Esophagus squamous epithelium (tissue), 5 donors: ENCODE measurements at regions not wholly inside any gene's neighbourhood (a gene's known extent, or its start where the extent isn't known, plus 50 kb on each side); places are given as distances from the start of the nearest gene placed in this dataset.
"Not testable (repeated sequence)": the region's sequence is repeated elsewhere in the genome, so short reads cannot be mapped to it uniquely, and the experiment has no call there.

Source experiments
- DNase-seq: peaks from one replicate; lab custom pipeline; 2025; lab: John Stamatoyannopoulos, UW
- H3K27ac ChIP-seq, 4 donors: fragments of 200-600 bp; sonication (generic); one replicate each; pipeline ENCODE4 v1.5.1; 2016 to 2019; ENCODE audit warnings: mild to moderate bottlenecking in 1 of 4
- H3K27me3 ChIP-seq, 4 donors: fragments of 200-600 bp; sonication (generic); 1 replicate in 3 of 4; 2 replicates in 1 of 4; pipeline versions ENCODE4 v1.5.1 to v1.6.0; 2017 to 2021; ENCODE audit warnings: antibody characterized with exemption in 1 of 4
- H3K36me3 ChIP-seq, 3 donors: fragments of 200-600 bp; sonication (generic); one replicate each; pipeline ENCODE4 v1.5.1; 2016 to 2019
- H3K4me1 ChIP-seq, 3 donors: fragments of 200-600 bp; sonication (generic); one replicate each; pipeline ENCODE4 v1.5.1; 2017 to 2019
- H3K4me3 ChIP-seq, 4 donors: fragments of 200-600 bp; sonication (generic); 1 replicate in 3 of 4; 2 replicates in 1 of 4; pipeline ENCODE4 v1.5.1; 2016 to 2019; ENCODE audit warnings: mild to moderate bottlenecking in 2 of 4, moderate library complexity in 1 of 4
- H3K9me3 ChIP-seq, 3 donors: fragments of 200-600 bp; sonication (generic); one replicate each; pipeline ENCODE4 v1.5.1; 2016 to 2019
- CTCF ChIP-seq, 6 experiments: fragments of 450-650 bp in 4 of 6; fragments of 200-600 bp in 2 of 6; sonication (generic) in 2 of 6; IDR thresholded peaks; one replicate each; pipeline ENCODE4 v1.5.1; 2016 to 2019; ENCODE audit warnings: antibody characterized with exemption in 6 of 6, mild to moderate bottlenecking in 4 of 6, moderate library complexity in 4 of 6
- POLR2A ChIP-seq, 4 donors: fragments of 450-650 bp; IDR thresholded peaks; one replicate each; pipeline ENCODE4 v1.6.1; 2017; ENCODE audit warnings: antibody characterized with exemption in 4 of 4, mild to moderate bottlenecking in 4 of 4, moderate library complexity in 3 of 4
- WGBS, 2 donors: methylation state at CpG; one replicate each; pipeline ENCODE4 v1.1.5; 2018; 5-methylcytosine and 5-hydroxymethylcytosine counted together
- intact Hi-C: fragments of 100-400 bp; cut with DNase I; formaldehyde crosslinking; loops from one replicate; pipeline ENCODE4 v1.15.0; 2022
- donor health status: DM: yes; HTN: yes; CAD: no.

GRCh38 chr5:28632607-28633006 lies 1594.2 kb upstream of the CDH9 start:
- WGBS, 2 donors, result 70 to 72% methylated on average over 8 to 9 of the region's 9 CpGs
- Histone ChIP-seq H3K4me1 (no peaks in the 10 kb centered on the region), H3K4me3 (no peak overlapping the region), H3K27ac (no peak overlapping the region), H3K36me3 (no peaks in the 10 kb centered on the region), H3K9me3 (no peaks in the 10 kb centered on the region), H3K27me3 (no peaks in the 10 kb centered on the region)
- intact Hi-C loops, result no loop called here
- no peak for DNase-seq
- TF ChIP-seq CTCF (IDR thresholded peaks at IDR 0.05), result no peak
- no peak for TF ChIP-seq POLR2A (IDR thresholded peaks at IDR 0.05)

GRCh38 chr5:28603869-28604268 lies 1565.5 kb upstream of the CDH9 start:
- H3K4me3 ChIP-seq, result no peak overlapping the region

GRCh38 chr5:28602429-28602828 lies 1564.0 kb upstream of the CDH9 start:
- Histone ChIP-seq H3K9me3 (no peaks in the 10 kb centered on the region), H3K27me3 (no peaks in the 10 kb centered on the region), H3K4me3 (no peak overlapping the region), H3K36me3 (no peaks in the 10 kb centered on the region), H3K4me1 (no peaks in the 10 kb centered on the region), H3K27ac (no peak overlapping the region)
- TF ChIP-seq POLR2A (IDR thresholded peaks at IDR 0.05) (no peak), CTCF (IDR thresholded peaks at IDR 0.05) (no peak)
- intact Hi-C loops, result no loop called here
- no peak for DNase-seq
- WGBS, 2 donors, result 38 to 46% methylated on average over 2 of the region's 2 CpGs

More at GRCh38 chr5:28603869-28604268, 1565.5 kb upstream of the CDH9 start:
- intact Hi-C loops, result no loop called here
- no peaks in the 10 kb centered on the region for H3K4me1 ChIP-seq
- no peaks in the 10 kb centered on the region for H3K36me3 ChIP-seq
- TF ChIP-seq CTCF (IDR thresholded peaks at IDR 0.05) (no peak), POLR2A (IDR thresholded peaks at IDR 0.05) (no peak)
- H3K27ac ChIP-seq, result no peak overlapping the region
- H3K9me3 ChIP-seq, result no peaks in the 10 kb centered on the region
- H3K27me3 ChIP-seq, result no peaks in the 10 kb centered on the region
- 75 to 79% methylated on average over 3 of the region's 3 CpGs for WGBS, 2 donors
- no peak for DNase-seq

- WGBS, 2 donors, result 80% methylated on average over 1 of the region's 26 CpGs; no CpG with 5 or more reads in 1 of the 2 donors
Observed at GRCh38 chr5:28596707-28597106, 1558.3 kb upstream of the CDH9 start.

GRCh38 chr5:28580616-28581015 lies 1542.2 kb upstream of the CDH9 start:
- Histone ChIP-seq H3K27me3 (no peaks in the 10 kb centered on the region), H3K4me3 (no peak overlapping the region), H3K9me3 (peaks cover 0 to 3% (median 2%) of the 10 kb centered on the region in 3 donors), H3K36me3 (no peaks in the 10 kb centered on the region), H3K4me1 (no peaks in the 10 kb centered on the region), H3K27ac (no peak overlapping the region)
- intact Hi-C loops, result no loop called here
- 74 to 76% methylated on average over 4 of the region's 4 CpGs for WGBS, 2 donors
- no peak for TF ChIP-seq POLR2A (IDR thresholded peaks at IDR 0.05)
- no peak for TF ChIP-seq CTCF (IDR thresholded peaks at IDR 0.05)
- DNase-seq, result no peak

More at GRCh38 chr5:28596707-28597106, 1558.3 kb upstream of the CDH9 start:
- H3K9me3 ChIP-seq, DNase-seq, H3K27me3 ChIP-seq, intact Hi-C loops, H3K27ac ChIP-seq, H3K4me1 ChIP-seq, H3K4me3 ChIP-seq, H3K36me3 ChIP-seq: not testable (repeated sequence)

- H3K36me3 ChIP-seq, result no peaks in the 10 kb centered on the region
- H3K4me1 ChIP-seq, result no peaks in the 10 kb centered on the region
- TF ChIP-seq CTCF (IDR thresholded peaks at IDR 0.05) (no peak), POLR2A (IDR thresholded peaks at IDR 0.05) (no peak)
- intact Hi-C loops, result no loop called here
- H3K27ac ChIP-seq, result no peak overlapping the region
- H3K4me3 ChIP-seq, result no peak overlapping the region
- no peaks in the 10 kb centered on the region for H3K27me3 ChIP-seq
- DNase-seq, result no peak
- H3K9me3 ChIP-seq, result peaks cover 0 to 11% (median 6%) of the 10 kb centered on the region in 3 donors
- 42 to 53% methylated on average over 2 of the region's 2 CpGs for WGBS, 2 donors
Observed at GRCh38 chr5:28576022-28576421, 1537.6 kb upstream of the CDH9 start.
